Activated CD8-positive, alpha-beta memory T cell treated with anti-CD3 and anti-CD28 coated beads for 24 hours (primary cell): ENCODE measurements at regions not wholly inside any gene's neighbourhood (a gene's known extent, or its start where the extent isn't known, plus 50 kb on each side); places are given as distances from the start of the nearest gene placed in this dataset.

Experiments
- DNase-seq: peaks from one replicate; pipeline ENCODE4 v3.0.0-alpha.2; 2020

- DNase-seq: no peak
These were observed 100.8 kb upstream of the SLC35B3 start for GRCh38 chr6:8536122-8536521.

GRCh38 chr6:8535519-8535918 lies 100.2 kb upstream of the SLC35B3 start:
- no peak for DNase-seq

GRCh38 chr6:8530785-8531435 lies 95.6 kb upstream of the SLC35B3 start:
- no peak for DNase-seq

- no peak for DNase-seq
These were observed 93.9 kb upstream of the SLC35B3 start for GRCh38 chr6:8529250-8529649.

GRCh38 chr6:8527818-8528217 lies 92.5 kb upstream of the SLC35B3 start:
- DNase-seq: no peak

- DNase-seq: no peak
These were observed 91.3 kb upstream of the SLC35B3 start for GRCh38 chr6:8526624-8527023.

- no peak for DNase-seq
These were observed 90.0 kb upstream of the SLC35B3 start for GRCh38 chr6:8525370-8525769.

- no peak for DNase-seq
These were observed 77.8 kb upstream of the SLC35B3 start for GRCh38 chr6:8513174-8513573.

GRCh38 chr6:8507286-8507685 lies 71.9 kb upstream of the SLC35B3 start:
- no peak for DNase-seq

- no peak for DNase-seq
These were observed 70.8 kb upstream of the SLC35B3 start for GRCh38 chr6:8506126-8506525.

GRCh38 chr6:8499540-8499939 lies 64.2 kb upstream of the SLC35B3 start:
- no peak for DNase-seq

- no peak for DNase-seq
These were observed 59.4 kb upstream of the SLC35B3 start for GRCh38 chr6:8494730-8495129.

- DNase-seq: no peak
These were observed 57.3 kb upstream of the SLC35B3 start for GRCh38 chr6:8492536-8493133.
